Renal cortical epithelial cell (primary cell): ENCODE measurements at regions not wholly inside any gene's neighbourhood (a gene's known extent, or its start where the extent isn't known, plus 50 kb on each side); places are given as distances from the start of the nearest gene placed in this dataset.
"Not testable (repeated sequence)": the region's sequence is repeated elsewhere in the genome, so short reads cannot be mapped to it uniquely, and the experiment has no call there.

Source experiments
- DNase-seq: peaks from one replicate; pipeline ENCODE4 v3.0.0-alpha.2; 2011; ENCODE audit warnings: low read depth

DNA sequence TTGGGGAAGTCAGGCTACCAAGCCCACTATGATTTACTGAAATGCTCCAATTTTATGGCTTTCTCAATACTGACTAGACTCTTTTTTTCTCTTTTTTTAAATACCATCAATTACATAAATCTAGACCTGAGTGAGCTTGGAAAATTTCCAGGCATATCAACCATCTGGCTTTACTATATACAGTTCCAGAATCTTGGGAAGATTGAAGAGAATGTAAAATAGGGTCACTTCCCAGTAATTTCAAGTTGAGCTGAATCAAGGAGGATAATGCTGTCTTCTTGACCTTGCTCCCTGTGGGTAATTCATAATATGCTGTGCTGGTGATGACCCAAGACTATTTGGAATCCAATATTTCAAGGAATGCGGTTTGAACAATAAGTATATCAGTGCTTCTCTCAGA, 108.1 kb downstream of the MAP3K21 start:
- DNase-seq: no peak

DNA sequence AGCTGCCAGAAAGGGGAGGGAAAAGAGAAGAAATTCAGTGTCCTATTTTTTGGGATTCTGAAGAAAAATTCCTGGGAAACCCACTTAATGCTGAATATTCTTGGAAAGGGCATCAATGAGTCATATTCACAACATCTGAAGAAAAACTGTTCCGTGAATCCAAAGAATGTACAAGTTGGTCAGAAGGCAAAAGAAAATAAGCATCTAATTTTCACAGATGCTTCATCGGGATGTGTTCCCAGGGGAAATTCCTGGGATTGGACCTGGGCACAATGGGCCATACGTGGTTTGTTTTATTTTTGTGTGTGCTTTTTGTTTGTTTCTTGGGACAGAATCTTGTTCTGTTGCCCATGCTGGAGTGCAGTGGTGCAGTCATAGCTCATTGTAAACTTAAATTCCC, 112.2 kb downstream of the MAP3K21 start:
- peak; percentile 9 for DNase-seq

DNA sequence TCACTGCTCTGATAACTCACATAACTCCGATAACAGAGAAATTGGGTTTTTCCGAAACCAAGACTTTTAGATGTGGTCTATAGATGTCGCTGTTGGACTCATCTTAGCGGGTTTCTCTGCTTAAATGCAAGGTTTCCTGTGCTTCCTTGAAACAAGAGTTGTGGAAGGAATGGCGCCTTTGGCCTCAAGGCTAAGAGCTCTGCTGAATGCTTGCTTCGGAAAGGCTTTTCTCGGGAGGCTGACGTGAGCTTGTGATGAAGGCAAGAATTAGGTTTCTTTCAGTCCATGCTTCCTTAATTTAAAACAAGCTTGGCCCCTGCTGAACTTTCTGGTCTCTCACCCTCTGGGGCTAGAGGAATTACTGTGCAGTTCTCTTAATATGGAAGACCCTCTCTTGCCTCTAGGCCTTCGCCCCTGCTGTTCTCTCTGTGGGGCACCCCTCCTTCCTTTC, 113.5 kb downstream of the MAP3K21 start:
- peak; percentile 76 for DNase-seq

DNA sequence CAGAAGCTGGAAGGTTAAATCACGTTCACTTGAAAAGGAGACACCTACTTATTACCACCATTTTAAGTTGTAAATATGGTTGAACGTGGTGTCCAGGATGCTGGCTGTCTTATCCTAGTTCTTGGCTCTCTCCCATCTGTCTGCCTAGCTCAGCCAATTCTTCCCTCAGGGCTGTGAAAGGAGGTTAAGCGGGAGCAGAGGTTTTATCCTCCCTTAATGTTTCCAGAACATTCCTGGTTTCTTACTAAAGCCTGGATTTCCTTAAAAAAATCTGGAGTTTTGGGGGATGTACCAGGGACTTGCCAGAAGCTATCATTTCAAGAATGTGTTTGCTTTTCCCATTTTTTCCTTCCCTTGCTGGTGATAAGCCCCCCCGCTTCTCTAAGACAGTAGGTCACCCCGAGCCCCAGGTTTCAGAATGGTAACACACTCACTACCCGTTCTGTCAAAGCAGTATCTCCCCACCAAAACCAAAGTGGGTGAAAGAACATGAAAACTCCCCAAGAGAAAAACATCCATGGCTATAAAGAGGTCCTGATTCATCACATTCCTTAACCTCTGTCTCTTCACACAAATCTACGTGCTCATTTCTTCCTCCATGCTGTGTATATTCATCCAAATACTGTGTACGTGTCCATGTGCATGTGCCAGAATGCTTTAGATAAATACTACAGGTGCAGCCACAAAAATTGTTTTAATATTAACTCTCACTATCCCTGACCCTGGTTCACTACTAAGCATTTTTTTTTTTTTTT, 114.7 kb downstream of the MAP3K21 start:
- DNase-seq: no peak

GRCh38 chr1:233443040-233443760, 115.7 kb downstream of the MAP3K21 start:
- peak; percentile 73 for DNase-seq

DNA sequence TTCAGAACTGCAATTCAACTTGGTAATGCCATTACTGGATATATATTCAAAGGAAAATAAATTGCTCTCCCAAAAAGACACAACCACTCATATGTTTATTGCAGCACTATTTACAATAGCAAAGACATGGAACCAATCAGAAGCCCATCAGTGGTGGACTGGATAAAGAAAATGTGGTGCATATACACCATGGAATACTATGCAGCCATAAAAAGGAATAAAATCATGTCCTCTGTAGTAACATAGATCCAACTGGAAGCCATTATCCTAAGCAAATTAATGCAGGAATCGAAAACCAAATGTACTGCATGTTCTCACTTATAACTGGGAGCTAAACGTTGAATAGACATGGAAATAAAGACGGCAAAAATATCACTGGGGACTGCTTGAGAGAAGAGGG, 117.0 kb downstream of the MAP3K21 start:
- no peak for DNase-seq

GRCh38 chr1:233445737-233446136, 118.2 kb downstream of the MAP3K21 start:
- DNase-seq: no peak

DNA sequence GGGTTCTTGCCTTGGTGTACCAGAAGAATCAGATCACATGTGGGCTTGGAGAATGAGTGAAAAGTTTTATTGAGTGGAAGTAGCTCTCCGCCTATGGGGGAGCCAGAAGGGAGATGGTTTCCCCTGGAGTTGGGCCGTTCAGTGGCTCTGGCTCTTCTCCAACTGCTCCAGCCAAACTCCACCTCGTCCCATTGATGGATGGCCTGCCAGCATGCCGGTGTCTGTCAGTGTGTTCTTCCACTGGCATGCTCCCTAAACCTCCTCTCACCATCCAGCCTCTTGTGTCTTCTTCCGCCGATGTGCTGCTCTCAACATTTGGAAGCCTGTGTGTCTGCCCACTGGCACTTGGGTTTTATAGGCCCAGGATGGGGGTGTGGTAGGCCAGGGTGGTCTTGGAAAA, 119.4 kb downstream of the MAP3K21 start:
- no peak for DNase-seq

DNA sequence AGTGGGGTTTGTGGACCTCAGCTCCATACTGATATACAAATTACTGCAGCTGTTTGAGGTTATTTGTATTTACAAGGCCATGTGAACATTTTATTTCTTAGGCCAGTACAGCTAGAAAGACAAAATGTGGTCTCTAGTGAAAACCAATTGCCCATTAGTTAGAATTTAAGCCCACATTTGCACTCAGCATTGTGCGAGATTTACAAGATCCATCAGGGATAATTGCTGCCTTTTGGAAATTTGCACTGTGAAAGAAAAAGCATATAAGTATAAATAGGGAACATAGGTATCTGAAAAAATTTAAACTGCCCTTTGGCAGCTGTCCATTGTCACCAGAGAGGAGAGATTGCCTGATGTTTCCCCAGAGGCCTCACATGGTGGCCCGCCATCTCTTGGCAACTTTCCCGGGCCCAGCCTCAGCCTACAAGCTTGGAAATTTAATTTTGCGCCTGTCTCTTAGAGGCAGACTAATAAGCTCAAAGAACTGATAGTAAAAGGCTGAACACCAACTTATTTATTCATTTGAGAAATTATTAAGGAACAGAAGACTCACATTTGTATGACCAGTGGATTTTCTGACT, 120.7 kb downstream of the MAP3K21 start:
- no peak for DNase-seq

DNA sequence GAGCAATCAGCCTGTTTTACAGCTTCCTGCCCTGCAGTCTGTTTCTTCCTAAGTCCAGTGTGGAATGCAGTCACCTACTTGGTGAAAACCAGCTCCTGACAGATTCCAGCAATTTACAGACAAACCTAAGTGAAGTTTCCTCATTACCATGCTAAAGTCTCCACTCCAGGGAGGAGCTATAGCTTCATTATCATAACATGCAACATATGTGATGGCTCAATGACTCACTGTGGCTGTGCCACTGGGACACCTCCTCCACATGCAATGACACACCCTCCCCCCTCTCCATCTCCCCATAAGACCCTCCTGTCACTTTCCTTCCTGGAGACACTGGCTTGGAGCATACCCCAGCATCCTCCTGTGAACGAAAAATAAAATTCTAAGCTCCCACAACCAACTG, 125.2 kb downstream of the MAP3K21 start:
- DNase-seq: peak; percentile 3

- no peak for DNase-seq
Measured at GRCh38 chr1:233453433-233454200, 126.1 kb downstream of the MAP3K21 start.

GRCh38 chr1:233459470-233459945, 132.0 kb downstream of the MAP3K21 start:
- DNase-seq: no peak

DNA sequence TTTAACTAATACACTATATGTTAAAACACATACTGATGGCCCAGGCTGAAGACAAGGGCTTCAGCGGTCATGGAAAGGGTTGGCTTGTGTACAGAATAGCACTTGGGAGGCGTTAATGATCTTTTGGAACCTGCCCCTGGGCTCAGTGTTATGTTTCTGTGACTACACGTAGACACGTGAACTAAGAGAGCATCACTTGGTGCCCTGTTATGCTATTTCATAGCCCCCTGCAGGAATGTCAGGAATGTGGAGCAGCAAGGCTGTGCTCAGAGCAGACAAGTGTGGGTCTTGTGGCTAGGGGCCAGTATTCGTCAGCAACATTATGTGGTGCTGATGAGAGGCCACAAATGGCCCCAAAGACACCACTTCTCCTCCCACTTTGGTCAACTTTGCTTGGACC, 132.4 kb downstream of the MAP3K21 start:
- DNase-seq: peak; percentile 50

DNA sequence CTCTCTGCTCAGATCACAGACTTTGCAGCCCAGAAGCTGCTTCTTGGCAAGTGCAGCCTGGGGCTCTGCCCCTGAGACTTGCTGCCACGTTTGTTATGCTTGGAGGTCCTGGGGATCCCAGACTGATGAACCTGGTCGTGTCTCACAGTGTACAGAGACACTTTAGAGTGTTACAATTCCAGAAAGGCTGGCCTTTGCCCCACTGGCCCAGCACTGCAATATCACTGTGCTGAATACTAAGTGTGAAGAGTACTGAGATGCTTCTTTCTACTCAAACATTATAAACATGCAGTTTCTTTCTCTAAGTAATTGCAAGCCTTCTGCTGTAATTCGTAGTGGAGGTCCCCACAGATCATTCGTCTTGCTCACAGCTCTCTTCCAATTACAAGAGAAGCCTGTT, 133.2 kb downstream of the MAP3K21 start:
- no peak for DNase-seq

- no peak for DNase-seq
Measured at GRCh38 chr1:233461847-233462246, 134.3 kb downstream of the MAP3K21 start.

GRCh38 chr1:233463333-233463732, 135.8 kb downstream of the MAP3K21 start:
- no peak for DNase-seq

GRCh38 chr1:233465745-233466343, 138.3 kb downstream of the MAP3K21 start:
- no peak for DNase-seq

- no peak for DNase-seq
Measured at GRCh38 chr1:233470741-233471499, 143.0 kb upstream of the KCNK1 start.

DNA sequence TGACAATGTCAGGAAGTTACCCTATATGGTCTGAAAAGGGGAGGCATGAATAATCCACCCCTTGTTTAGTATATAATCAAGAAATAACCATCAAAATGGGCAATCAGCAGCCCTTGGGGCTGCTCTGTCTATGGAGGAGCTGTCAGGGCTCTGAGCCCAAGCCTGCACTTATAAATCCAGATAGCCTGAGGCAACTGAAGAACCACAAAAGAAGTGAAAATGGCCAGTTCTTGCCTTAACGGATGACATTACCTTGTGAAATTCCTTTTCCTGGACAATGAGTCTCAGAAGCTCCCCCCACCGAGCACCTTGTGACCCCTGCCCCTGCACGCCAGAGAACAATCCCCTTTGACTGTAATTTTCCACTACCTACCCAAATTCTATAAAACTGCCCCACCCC, 142.1 kb upstream of the KCNK1 start:
- DNase-seq: not testable (repeated sequence)

GRCh38 chr1:233472796-233473195, 141.1 kb upstream of the KCNK1 start:
- DNase-seq: peak; percentile 29
